ENCODE measurements at regions not wholly inside any gene's neighbourhood (a gene's known extent, or its start where the extent isn't known, plus 50 kb on each side); places are given as distances from the start of the nearest gene placed in this dataset.
"Not testable (repeated sequence)": the region's sequence is repeated elsewhere in the genome, so short reads cannot be mapped to it uniquely, and the experiment has no call there.

DNA sequence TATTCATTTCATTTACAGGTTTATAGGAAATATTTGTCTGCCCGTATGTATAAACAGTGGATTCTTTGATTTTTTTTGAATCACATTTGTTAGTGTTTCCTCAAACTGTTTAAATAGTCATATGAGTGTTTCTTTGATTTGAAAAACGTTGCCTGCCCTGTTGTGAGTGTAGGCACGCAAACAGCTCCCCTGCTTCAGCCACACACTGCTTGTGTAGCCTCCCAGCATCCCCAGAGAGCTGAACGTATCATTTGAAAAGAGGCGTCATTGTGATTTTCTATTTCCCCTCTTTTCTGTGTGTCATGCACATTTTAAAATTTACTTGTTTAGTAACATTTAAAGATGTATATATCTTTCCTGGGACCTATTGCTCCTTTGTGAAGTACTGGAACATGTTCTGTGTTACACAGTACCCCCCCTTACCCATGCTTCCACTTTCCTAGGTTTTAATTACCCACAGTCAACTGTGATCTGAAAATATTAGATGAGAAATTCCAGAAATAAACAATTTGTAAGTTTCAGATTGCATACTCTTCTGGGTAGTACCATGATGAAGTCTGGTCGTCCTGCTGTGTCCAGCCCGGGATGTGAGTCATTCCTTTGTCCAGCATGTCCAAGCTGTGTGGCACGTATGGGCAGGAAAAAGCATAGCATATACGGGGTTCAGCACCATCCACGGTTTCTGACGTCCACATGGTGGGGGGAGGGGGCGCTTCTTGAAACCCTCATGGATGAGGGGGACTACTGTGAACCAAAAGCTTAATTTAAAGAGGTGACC lies 78.7 kb downstream of the NPIPB11 start:
- not testable (repeated sequence) for DNase-seq

DNA sequence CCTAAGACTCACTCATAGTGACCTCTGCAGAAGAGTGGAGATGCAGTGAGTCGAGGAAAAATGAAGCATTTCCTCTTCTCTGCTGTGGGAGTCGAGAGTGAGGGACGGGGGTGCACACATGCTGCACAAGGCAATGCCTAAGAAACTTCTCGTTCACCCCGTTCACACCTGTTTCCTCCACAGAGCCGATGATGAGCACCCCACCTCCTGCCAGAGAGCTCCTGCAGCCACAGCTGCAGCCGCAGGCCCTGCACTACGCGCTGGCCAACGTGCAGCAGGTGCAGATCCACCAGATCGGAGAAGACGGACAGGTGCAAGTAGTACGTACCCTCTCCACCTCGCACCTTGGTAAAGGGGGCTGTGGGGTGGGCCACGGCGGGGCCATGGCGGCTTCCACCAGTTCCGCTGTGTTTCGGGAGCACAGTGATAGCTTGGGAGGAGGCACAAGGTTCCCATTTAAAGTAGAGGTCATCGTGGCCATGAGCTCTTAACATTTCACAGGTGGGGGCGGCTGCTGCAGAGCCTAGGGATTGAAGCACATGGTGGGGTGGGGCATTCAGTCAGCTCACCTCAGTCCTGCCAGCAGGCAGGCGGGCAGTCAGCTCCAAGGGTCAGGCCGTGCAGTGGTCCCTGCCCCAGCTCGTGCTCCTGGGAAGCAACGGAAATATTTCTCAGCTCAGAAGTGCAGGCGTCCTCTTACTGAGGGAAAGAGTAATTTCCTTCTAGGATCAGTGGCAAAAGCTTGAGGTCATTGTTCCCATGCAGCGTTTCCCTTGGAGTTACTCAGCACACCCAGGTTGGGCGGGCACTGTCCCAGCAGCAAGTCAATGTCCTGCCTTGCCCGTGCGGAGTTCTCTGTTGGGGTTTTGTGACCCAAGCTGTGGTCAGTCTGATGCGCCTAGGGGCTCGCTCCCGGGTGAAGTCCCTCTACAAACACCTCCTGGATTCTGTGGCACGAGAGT lies 80.1 kb downstream of the NPIPB11 start:
- DNase-seq, result peak in 1 of 2 donors; percentile 16

DNA sequence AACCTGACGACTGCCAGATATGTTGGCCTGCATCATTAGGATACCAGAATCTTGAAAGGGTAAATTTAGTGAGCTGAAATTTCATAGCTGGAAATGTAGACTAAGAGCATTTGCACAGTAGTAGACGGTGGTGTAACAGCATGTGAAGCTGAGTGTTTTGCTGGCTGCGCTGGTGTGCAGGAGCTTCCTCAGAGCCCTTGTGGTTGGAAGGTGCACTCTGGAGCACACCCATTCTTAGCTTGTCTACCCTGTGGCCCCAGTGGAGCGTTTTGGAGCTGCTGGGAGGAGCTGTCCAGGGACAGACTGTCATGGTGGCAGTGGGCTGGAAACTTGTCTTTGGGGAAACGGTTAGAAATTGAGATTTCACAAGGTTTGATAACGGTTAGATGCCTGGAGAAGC lies 82.8 kb downstream of the NPIPB11 start:
- DNase-seq, result not testable (repeated sequence)

DNA sequence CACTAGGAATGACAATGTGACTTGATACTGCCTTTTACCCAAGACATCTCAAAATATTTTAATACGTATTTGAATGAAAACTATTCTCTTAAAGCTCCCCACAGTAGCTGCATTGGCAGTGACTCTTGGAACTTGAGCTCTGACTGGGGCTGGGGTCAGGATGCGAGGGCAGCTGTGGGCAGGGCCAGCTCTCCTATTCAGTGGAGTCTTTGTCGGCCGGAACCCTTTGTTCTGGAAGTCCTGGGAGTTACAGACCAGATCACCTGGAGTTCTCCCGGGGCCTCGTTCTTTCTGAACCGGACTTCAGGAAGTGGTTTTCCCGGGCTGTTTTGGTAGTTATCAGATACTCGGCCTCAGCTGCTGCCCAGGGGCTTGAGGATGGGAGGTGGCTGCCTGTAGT lies 84.9 kb downstream of the NPIPB11 start:
- DNase-seq, result no peak

DNA sequence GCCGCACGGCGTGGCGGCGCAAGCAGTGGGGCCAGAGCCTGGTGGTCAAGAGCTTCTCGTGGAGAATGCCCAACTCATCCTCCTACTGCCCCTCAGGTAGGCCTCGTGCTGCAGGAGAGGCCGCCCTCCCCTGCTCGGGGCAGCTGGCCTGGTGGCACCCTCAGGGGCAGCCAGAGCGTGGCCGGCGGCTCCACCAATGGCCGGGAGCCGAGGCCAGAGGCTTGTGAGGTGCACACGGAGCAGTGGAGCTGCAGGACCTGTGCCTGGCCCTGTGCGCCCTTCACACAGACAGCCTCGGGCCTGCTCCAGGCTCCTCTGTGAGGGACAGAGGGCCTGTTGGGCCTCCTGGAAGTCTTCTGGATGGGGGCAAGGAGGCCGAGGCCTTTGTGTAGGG lies 85.5 kb downstream of the NPIPB11 start:
- no peak for DNase-seq

DNA sequence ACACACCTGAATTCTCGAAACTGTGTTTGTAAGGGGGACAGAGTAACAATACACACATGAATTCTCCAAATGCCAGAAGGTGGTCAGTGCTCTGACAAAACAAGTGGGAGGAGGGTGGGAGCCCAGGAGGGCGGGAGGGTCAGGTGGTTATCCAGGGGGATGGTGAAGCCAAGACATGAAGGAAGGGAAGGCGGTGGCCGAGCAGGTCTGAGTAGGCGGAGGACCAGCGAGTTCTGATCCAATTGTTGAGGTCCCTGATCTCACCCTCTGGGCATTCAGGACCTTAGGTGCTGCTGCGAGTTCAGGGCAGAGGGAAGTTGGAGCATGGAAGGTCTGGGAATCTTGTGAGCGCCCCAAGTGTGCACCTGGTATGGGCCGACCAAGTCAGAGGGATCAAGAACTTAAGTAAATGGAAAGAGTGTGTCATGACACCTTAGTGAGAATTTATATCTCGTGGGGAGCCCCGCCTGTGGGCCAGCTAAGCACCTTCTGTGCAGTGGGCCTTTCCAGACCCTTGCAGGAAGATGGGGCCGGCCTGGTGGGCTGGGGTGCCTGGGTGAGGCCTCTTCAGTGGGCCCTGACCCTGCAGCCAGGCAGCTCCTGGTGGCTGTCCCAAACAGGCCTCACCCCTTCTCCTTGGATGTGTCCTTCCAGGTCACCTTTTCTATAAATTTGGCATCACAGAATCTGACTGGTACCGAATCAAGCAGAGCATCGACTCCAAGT lies 86.1 kb downstream of the NPIPB11 start:
- DNase-seq, result no peak

DNA sequence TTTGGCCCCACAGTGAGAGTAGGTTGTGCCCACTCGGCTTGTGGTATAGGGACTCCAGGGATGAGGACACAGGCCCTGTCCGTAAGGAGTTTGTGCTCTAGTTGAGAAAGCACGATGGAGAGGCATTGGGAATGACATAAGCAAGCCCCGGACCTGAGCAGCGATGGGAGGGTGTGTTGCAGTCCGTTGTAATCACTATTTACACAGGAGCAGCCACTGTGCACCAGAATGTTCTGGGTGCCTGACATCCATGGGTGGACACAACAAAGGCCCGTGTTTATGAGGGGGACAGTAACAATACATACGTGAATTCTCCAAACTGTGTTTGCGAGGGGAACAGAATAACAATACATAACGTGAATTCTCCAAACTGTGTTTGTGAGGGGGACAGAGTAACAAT lies 86.8 kb downstream of the NPIPB11 start:
- DNase-seq, result no peak

DNA sequence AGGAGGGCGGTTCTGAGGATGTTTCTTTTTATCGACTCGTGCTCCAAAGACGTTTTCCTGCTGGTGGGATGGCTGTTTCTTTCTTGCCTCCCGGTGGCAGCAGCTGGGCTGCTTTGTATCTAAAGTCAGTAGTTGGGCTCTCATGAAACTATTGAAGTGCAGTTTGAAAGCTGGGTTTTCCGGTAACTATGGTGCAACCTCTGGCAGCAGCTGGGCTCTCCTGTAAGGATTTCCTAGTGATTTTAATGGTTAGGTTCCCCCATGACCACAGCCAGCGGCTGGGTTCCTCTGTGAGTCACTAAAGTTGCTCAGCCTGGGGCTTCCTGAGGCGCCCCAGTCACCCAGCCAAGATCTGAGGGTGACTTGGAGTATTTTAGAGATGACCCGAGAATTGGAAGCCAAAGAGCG lies 87.9 kb downstream of the NPIPB11 start:
- peak in 1 of 2 donors; percentile 72 for DNase-seq

DNA sequence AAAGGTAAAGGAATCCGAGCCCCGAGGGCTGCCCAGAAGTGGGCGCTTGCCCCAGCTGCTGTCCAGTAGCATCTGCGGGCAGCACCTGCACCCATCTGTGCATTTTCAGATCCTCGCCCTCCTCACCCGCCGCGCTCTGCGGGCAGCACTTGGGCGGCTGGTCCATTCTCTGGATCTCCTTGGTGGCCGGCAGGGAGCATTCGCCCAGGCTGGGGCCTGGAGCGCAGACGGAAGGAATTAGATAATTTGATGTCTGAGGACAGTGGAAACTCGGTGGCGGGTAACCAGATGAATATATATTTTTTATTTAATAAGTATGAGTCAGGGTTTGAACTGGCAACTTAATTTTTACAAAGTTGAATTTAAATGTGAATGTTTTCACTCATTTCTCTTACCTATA lies 88.5 kb downstream of the NPIPB11 start:
- DNase-seq, result no peak

DNA sequence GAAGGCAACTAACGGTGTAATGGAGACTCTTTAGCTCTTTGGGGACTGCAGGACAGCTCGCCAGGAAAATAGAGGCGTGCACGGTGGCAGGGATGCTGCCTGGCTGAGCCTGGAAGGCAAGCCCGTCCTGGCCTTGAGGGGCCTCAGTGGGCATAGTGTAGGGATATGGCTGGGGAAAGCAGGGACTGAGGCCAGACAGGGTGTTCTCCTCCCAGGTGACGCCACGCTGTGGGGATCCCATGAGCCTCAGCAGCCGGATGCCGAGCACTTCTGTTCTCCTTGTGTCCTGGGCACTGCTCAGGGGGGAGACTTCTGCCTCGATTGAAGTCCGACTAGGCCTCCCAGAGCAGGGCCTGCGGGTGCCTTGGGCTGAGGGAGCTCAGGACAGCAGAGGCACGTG lies 89.2 kb downstream of the NPIPB11 start:
- no peak for DNase-seq

DNA sequence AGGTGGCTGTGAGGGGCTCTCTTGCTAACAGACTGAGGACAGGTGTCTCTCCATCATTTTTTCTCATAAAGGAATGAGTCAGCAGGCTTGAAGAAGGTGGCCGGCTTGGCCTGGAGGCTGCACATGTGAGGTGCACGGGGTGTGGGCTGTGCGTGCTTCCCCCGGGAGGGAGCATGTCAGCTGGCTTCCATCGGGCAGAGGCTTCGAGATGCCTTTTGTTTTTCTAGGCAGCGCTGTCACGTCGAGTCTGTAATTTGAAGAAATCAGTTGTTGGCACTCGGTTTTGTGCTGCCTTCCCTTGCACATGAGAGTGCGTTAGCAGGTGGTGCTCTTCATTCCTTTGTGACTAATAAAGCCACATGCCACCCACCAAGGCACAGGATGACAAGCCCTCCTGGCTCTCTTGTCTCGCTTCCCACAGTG lies 89.7 kb downstream of the NPIPB11 start:
- no peak for DNase-seq

DNA sequence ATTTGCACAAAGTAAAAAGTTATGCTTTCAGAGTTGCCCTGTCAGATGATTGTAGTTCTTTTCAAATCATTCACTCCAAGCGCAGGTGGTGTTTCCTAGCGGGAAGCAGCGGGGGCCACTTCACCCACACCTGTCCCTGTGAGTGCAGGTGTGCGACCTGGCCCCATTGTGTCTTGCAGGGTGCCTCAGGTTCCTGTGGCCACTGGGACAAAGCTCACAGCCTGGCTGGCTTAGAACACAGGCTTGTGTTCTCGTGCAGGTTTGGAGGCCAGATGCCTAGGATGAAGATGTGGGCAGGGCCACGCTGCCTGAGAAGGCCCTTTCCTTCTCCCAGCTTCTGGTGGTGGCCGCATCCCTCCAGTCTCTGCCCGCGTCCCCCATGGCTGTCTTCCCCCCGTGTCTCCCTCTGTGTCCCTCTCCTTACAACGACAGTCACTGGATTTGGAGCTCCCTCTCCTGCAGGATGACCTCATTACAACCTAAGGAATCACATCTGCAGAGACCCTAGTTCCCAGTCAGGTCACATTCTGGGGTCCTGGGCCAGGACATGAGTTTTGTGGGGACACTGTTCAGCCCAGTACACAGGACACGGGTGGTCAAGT lies 90.5 kb downstream of the NPIPB11 start:
- DNase-seq, result no peak

DNA sequence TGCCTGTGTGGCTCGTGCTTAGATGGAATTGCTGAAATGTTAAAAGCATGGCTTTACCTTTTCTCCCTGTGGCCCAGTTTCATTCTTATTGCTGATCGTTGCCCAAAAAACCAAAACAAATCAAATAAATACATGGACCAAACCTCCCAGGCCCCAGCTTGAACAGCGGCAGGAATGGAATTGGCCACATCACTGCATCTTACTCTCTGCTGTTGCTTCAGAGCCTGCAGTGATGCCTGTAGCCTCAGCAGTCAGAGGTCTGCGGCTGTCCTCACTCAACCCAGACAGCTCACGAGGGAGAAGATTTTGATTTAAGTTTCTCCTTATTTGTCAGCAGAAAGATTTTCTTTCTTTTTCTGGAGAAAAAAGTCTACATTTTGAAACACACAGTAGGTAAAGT lies 91.5 kb downstream of the NPIPB11 start:
- DNase-seq, result no peak

DNA sequence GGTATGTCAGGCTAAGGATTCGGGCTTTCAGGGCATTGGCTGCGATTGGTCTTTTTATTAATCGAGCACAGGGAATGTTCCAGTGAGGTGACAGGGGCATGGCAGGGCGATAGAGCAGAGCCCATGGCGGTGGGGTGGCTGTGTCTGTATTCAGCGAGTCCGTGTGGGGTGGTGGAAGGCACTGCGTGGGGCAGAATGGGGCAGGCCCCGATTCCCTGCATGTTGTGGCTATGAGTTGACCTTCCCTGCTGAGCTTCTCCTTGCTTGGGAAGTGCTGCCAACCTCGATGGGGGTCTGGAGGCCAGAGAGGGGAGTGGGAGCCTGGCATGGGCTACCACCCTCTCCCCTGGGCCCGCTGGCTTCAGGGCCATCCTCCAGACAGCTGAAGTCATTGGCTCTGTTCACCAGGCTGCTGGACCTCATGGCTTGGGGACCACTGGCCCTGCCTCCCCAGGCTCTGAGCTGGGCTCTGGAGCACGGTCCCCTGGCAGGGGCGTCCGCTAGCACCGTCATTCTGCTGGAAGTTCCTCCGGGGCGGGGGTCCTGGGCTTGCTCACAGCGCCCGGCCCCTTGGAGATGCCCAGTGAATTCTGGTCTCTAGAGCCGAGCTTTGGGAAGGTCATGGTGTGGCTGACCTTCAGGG lies 92.1 kb downstream of the NPIPB11 start:
- no peak for DNase-seq

DNA sequence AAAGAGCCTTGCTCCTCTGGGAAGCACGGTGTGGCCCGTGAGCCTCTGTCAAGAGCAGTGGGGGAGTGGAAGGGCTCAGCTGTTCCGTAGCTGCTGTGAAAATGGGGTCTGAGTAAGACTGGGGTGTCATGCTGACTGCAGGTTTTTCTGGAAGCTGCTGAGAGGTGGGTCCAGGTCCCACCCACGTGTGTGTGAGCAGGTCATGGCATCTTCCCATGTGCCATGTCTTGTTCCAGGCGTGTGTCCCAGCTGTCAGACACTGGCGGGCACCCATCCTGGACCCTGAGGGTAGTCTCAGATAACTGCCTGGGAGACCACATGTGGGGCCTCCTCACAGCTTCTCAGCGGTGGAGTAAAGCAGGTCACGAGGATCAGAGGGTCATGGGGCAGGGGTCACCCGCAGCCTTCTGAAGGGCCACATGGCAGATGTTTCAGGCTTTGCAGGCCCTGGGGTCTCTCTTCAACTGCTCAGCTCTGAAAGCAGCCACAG lies 92.9 kb downstream of the NPIPB11 start:
- no peak for DNase-seq

DNA sequence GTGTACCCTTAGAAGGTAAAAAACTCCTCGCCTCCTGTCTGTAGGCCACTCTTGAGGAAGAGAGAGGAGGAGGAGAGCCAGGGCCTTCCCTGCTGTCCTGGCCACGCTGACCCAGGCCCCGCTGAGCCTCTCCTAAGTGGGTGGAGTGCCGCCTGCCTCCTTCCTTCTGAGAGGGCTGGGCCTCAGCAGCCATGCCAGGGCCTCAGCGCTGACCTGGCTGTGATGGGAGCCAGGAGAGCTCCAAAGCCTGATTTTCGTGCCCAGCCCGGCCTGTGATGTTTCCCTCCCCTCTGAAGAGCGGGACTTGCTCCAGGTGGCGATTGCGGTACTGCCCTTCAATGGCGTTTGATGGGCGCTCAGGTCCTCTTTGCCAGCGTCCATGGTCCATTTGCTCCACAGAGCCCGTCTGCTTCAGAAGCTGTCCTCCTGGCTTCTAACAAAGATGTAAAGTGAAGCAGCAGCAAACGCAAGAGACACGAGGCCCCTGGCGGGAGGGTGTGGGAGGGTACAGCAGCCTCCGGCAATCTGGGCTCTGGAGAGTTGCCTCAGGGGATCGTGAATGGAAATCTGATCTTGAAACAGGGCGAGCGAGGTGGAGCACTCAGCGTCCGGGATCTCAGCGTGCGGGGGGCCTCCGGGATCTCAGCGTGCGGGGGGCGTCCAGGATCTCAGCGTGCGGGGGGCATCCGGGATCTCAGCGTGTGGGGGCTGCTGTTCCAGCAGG lies 93.5 kb downstream of the NPIPB11 start:
- no peak for DNase-seq

DNA sequence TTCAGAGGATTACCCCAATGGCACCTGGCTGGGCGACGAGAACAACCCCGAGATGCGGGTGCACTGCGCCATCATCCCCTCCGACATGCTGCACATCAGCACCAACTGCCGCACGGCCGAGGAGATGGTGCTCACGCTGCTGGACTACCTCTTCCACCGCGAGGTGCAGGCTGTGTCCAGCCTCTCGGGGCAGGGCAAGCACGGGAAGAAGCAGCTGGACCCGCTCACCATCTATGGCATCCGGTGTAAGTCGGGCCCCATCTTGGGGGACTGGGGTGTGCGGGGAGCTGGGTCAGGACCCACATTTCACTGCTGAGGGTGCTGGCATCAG lies 94.2 kb downstream of the NPIPB11 start:
- DNase-seq, result not testable (repeated sequence)

DNA sequence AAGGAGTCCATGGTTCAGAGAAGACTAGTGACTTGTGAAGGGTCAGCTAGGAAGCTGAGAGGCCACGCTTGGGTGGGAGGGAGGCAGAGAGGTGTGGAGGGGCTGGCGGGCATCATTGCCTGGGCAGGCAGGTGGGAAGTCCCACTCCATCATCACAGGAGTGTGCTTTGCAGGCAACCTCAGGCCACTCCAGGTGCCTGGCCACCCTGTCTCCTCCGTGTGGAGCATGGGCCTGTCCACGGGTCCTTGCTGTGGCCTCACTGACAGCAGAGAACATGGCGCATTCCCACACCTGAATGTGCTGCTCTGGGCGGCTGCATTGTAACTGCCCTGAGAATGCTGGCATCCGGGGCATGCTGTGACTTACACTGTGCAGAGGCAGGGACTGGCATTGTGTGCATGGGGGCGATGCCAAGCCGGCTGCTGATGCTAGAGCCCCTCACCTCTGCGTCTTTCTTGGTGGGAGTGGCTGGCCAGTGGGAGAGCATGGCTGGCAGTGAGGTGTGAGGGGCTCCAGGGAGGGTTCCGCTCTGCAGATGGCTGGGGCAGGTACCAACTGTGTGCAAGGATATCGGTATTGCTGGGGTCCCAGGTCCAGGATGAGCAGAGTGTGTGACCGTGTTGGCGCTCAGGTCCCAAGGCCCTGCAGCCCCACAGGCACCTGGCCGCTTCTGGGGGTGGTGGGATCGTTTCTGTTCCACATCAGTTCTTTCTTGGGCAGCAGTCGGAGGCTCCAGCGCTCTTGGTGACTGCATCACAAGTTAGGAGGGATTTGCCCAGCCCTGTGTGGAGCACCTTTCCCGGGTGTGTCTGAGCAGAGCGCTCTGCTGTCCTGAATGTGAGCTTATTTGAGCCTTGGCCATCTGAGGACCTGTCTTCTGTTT lies 94.8 kb downstream of the NPIPB11 start:
- no peak for DNase-seq

DNA sequence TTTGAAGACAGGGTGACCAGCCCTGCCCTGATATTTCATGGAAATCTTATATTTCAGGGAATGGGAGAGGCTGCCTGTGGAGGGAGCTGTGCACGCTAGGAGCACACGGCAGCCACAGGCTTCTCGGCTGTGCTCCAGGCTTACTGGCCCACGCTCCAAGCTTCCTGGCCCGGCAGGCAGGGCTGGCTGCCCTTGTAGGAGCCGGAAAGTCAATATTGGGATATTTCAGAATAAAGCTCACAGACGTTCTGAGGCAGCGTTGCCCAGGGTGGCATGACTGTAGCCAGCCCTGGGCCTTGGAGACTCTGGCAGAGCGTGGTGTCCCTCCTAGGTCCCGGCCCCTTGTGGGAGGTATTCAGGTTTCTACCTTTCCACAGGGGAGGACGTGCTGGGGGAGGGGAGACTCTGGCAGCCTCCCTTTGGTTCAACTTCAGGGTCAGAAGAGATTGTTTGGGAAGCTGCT lies 95.6 kb downstream of the NPIPB11 start:
- DNase-seq, result no peak

DNA sequence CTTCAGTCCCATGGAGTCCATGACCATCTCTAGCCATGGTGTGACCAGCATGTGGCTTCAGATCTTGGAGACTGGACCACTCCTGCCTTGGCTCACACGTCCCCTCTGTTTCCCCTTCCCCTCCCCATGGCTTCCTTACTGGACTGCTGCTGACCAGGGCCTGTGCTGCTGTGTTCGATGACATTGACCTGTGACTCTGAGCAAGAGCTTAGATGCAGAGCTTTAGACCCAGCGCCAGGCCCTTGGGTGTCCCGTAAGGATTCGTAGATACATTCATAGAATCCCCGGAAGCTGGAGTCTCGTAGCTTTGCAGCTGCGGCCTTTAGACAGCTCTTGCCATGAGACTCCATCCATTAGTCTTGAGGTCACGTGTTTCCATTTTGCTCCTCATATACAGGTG lies 96.3 kb downstream of the NPIPB11 start:
- not testable (repeated sequence) for DNase-seq
